DND-41 (cell line): ENCODE measurements at regions not wholly inside any gene's neighbourhood (a gene's known extent, or its start where the extent isn't known, plus 50 kb on each side); places are given as distances from the start of the nearest gene placed in this dataset.

Source experiments
- EZH2 ChIP-seq: IDR thresholded peaks from 3 replicates; pipeline ENCODE4 v1.6.1; 2012; ENCODE audit warnings: borderline replicate concordance, low read depth, mild to moderate bottlenecking, moderate library complexity, low read length, inconsistent platforms; ENCODE audit not compliant: severe bottlenecking
- TF ChIP-seq, protein P1 (sequence below): IDR thresholded peaks from 2 replicates; pipeline ENCODE4 v1.5.1; 2012; ENCODE audit warnings: borderline replicate concordance, low read length, moderate library complexity, mild to moderate bottlenecking; ENCODE audit not compliant: poor library complexity, severe bottlenecking; ENCODE audit errors: extremely low read depth

DNA sequence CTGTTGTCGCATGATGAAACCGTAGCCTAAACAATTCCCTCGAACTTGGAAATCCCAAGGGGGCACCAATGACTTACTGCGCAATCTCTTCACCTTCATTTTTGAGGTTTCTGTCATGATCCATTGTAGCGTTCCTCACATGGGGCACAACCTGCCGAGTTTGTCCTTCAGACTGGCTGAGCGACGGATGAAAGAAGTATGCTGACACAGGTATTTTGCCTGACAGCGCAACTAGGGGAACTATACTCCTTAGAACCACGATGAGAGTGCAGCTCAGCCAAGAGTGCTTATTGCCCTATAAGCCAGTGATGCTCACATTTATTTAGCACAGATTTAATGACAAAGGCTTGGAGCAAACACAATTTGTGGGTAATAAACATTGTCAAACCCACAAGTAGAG is 106.3 kb upstream of the ZNF267 start:
- TF ChIP-seq, protein P1, sequence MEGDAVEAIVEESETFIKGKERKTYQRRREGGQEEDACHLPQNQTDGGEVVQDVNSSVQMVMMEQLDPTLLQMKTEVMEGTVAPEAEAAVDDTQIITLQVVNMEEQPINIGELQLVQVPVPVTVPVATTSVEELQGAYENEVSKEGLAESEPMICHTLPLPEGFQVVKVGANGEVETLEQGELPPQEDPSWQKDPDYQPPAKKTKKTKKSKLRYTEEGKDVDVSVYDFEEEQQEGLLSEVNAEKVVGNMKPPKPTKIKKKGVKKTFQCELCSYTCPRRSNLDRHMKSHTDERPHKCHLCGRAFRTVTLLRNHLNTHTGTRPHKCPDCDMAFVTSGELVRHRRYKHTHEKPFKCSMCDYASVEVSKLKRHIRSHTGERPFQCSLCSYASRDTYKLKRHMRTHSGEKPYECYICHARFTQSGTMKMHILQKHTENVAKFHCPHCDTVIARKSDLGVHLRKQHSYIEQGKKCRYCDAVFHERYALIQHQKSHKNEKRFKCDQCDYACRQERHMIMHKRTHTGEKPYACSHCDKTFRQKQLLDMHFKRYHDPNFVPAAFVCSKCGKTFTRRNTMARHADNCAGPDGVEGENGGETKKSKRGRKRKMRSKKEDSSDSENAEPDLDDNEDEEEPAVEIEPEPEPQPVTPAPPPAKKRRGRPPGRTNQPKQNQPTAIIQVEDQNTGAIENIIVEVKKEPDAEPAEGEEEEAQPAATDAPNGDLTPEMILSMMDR: no peak
- no peak for TF ChIP-seq EZH2
